Neural crest cell (in vitro differentiated cells): ENCODE measurements at regions not wholly inside any gene's neighbourhood (a gene's known extent, or its start where the extent isn't known, plus 50 kb on each side); places are given as distances from the start of the nearest gene placed in this dataset.

Experiments
- DNase-seq: peaks from one replicate; pipeline ENCODE4 v3.0.0; 2021; ENCODE audit warnings: low read depth, mixed read lengths, low spot score
- H3K27ac Mint-ChIP-seq: one replicate; pipeline ENCODE4 v1.8.0; 2021; ENCODE audit warnings: mild to moderate bottlenecking, mixed read lengths; ENCODE audit not compliant: unreplicated experiment
- H3K27me3 Mint-ChIP-seq: 2 replicates; pipeline ENCODE4 v1.8.0; 2021; ENCODE audit warnings: low read depth, mild to moderate bottlenecking, mixed read lengths
- H3K36me3 Mint-ChIP-seq: 2 replicates; pipeline ENCODE4 v1.8.0; 2021; ENCODE audit warnings: low read depth, mild to moderate bottlenecking, mixed read lengths
- H3K4me1 Mint-ChIP-seq: 2 replicates; pipeline ENCODE4 v1.8.0; 2021; ENCODE audit warnings: mixed read lengths
- H3K4me3 Mint-ChIP-seq: one replicate; pipeline ENCODE4 v1.8.0; 2021; ENCODE audit warnings: mild to moderate bottlenecking, mixed read lengths
- H3K9me3 Mint-ChIP-seq: 2 replicates; pipeline ENCODE4 v1.8.0; 2021; ENCODE audit warnings: mixed read lengths
- TF ChIP-seq, protein P1 (sequence below): fragments of 200-600 bp; sonication (generic); conservative IDR thresholded peaks from 2 replicates; pipeline ENCODE4 v1.5.0; 2021; ENCODE audit warnings: antibody characterized with exemption, mild to moderate bottlenecking

DNA sequence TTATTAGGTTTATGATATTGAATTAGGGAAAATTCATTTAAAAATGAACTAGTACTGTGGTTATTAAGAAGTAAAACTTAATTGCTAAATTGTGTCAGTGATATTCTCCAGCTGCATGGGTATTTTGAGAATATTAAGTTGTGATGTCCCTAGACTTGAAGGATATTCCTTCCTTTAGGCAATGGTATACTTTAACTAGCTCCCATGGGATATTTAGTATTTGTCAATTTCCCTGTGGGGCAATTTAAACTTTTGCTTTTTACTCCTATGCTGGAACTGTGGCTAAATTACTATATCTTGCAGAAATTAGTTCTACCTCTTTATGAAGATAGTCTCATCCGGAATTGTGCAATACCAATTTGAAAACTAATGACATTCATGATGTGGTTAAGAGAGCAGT, 151.6 kb upstream of the CSNK1A1L start:
- Mint-ChIP-seq H3K4me1 (no peaks in the 10 kb centered on the region), H3K4me3 (no peak overlapping the region), H3K27ac (no peak overlapping the region), H3K36me3 (peaks cover 10% of the 10 kb centered on the region), H3K27me3 (no peaks in the 10 kb centered on the region), H3K9me3 (peaks cover 13% of the 10 kb centered on the region)
- DNase-seq: no peak
- TF ChIP-seq, protein P1, sequence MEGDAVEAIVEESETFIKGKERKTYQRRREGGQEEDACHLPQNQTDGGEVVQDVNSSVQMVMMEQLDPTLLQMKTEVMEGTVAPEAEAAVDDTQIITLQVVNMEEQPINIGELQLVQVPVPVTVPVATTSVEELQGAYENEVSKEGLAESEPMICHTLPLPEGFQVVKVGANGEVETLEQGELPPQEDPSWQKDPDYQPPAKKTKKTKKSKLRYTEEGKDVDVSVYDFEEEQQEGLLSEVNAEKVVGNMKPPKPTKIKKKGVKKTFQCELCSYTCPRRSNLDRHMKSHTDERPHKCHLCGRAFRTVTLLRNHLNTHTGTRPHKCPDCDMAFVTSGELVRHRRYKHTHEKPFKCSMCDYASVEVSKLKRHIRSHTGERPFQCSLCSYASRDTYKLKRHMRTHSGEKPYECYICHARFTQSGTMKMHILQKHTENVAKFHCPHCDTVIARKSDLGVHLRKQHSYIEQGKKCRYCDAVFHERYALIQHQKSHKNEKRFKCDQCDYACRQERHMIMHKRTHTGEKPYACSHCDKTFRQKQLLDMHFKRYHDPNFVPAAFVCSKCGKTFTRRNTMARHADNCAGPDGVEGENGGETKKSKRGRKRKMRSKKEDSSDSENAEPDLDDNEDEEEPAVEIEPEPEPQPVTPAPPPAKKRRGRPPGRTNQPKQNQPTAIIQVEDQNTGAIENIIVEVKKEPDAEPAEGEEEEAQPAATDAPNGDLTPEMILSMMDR: no peak

DNA sequence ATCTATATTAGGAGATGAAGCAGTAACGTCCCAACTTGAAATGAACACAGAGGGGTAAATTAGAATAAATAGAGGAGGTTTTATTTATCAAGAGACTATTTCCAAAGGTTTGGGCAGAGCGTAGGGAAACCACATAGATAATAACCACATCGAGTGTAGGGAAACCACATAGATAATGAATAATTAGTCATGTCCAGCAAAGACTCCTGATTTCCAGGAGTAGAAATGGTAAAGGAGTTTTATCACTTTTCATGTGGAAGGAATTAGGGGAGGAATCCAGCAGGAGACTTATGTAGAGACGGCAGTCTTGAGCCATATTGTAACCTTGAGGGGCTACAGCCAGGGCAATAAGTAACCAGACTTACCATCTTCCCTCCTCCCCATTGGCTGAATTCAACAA, 136.3 kb upstream of the CSNK1A1L start:
- H3K9me3 Mint-ChIP-seq: peaks cover 6% of the 10 kb centered on the region
- no peak for DNase-seq
- peaks cover 4% of the 10 kb centered on the region for H3K36me3 Mint-ChIP-seq
- H3K27ac Mint-ChIP-seq: no peak overlapping the region
- H3K4me1 Mint-ChIP-seq: no peaks in the 10 kb centered on the region
- H3K4me3 Mint-ChIP-seq: no peak overlapping the region
- no peaks in the 10 kb centered on the region for H3K27me3 Mint-ChIP-seq
- TF ChIP-seq, protein P1: no peak

GRCh38 chr13:37230346-37230745, 124.9 kb upstream of the CSNK1A1L start:
- peaks cover 3% of the 10 kb centered on the region for H3K9me3 Mint-ChIP-seq
- no peak for DNase-seq
- H3K27ac Mint-ChIP-seq: no peak overlapping the region
- no peaks in the 10 kb centered on the region for H3K36me3 Mint-ChIP-seq
- TF ChIP-seq, protein P1: no peak
- H3K4me3 Mint-ChIP-seq: no peak overlapping the region
- H3K4me1 Mint-ChIP-seq: no peaks in the 10 kb centered on the region
- H3K27me3 Mint-ChIP-seq: no peaks in the 10 kb centered on the region

DNA sequence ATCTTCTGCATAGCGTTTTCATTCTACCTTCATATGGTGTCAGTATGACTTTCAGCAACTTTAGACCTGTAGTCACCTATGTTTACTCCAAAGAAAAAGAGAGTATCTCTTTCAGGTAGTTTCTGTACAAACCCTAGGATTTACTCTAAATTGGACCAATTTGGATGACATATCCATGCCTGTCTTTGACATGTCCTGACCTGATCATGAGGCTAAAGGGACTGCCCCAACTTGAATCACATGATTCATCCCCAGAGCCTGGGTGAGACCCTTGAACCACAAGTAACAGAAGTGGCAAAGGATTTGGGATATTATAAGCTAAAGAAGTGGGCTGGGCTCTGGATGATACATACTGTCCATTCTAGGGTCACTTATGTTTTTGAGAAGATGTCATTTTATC, 124.5 kb upstream of the CSNK1A1L start:
- DNase-seq: no peak

GRCh38 chr13:37226971-37227370, 121.5 kb upstream of the CSNK1A1L start:
- H3K9me3 Mint-ChIP-seq: peaks cover 6% of the 10 kb centered on the region
- H3K36me3 Mint-ChIP-seq: no peaks in the 10 kb centered on the region
- TF ChIP-seq, protein P1: no peak
- H3K4me1 Mint-ChIP-seq: no peaks in the 10 kb centered on the region
- no peaks in the 10 kb centered on the region for H3K27me3 Mint-ChIP-seq
- no peak for DNase-seq
- H3K4me3 Mint-ChIP-seq: no peak overlapping the region
- H3K27ac Mint-ChIP-seq: no peak overlapping the region

More for the DNA sequence above, 124.5 kb upstream of the CSNK1A1L start:
- H3K9me3 Mint-ChIP-seq: peaks cover 3% of the 10 kb centered on the region
- H3K4me3 Mint-ChIP-seq: no peak overlapping the region
- H3K27me3 Mint-ChIP-seq: no peaks in the 10 kb centered on the region
- H3K4me1 Mint-ChIP-seq: no peaks in the 10 kb centered on the region
- TF ChIP-seq, protein P1: no peak
- no peak overlapping the region for H3K27ac Mint-ChIP-seq
- no peaks in the 10 kb centered on the region for H3K36me3 Mint-ChIP-seq
